Spinal cord (tissue), 9 donors: ENCODE measurements at regions not wholly inside any gene's neighbourhood (a gene's known extent, or its start where the extent isn't known, plus 50 kb on each side); places are given as distances from the start of the nearest gene placed in this dataset.

Source experiments
- DNase-seq, 6 donors: peaks; one replicate each; pipeline versions ENCODE4 v3.0.0 to v3.0.0-alpha.2; 2013 to 2015; ENCODE audit warnings: low spot score in 6 of 6, low read depth in 4 of 6
- H3K27ac ChIP-seq: one replicate; pipeline ENCODE4 v1.5.1; 2013; ENCODE audit warnings: low read depth, low read length, control low read depth
- H3K27me3 ChIP-seq: one replicate; pipeline ENCODE4 v1.6.1; 2013; ENCODE audit warnings: low read length; ENCODE audit not compliant: control insufficient read depth, insufficient read depth
- H3K36me3 ChIP-seq: one replicate; pipeline ENCODE4 v1.6.1; 2013; ENCODE audit warnings: low read length; ENCODE audit not compliant: control insufficient read depth, insufficient read depth
- H3K4me1 ChIP-seq: one replicate; pipeline ENCODE4 v1.6.1; 2013; ENCODE audit warnings: low read length; ENCODE audit not compliant: control insufficient read depth, insufficient read depth
- H3K4me3 ChIP-seq: one replicate; pipeline ENCODE4 v1.5.1; 2013; ENCODE audit warnings: low read depth, low read length, control low read depth
- H3K9me3 ChIP-seq: one replicate; pipeline ENCODE4 v1.6.1; 2013; ENCODE audit warnings: low read length; ENCODE audit not compliant: control insufficient read depth, insufficient read depth
- WGBS: methylation state at CpG from one replicate; pipeline ENCODE4 v1.1.5; 2013; ENCODE audit warnings: missing lambda C conversion rate; ENCODE audit not compliant: insufficient coverage; 5-methylcytosine and 5-hydroxymethylcytosine counted together
- donor health status: healthy.

DNA sequence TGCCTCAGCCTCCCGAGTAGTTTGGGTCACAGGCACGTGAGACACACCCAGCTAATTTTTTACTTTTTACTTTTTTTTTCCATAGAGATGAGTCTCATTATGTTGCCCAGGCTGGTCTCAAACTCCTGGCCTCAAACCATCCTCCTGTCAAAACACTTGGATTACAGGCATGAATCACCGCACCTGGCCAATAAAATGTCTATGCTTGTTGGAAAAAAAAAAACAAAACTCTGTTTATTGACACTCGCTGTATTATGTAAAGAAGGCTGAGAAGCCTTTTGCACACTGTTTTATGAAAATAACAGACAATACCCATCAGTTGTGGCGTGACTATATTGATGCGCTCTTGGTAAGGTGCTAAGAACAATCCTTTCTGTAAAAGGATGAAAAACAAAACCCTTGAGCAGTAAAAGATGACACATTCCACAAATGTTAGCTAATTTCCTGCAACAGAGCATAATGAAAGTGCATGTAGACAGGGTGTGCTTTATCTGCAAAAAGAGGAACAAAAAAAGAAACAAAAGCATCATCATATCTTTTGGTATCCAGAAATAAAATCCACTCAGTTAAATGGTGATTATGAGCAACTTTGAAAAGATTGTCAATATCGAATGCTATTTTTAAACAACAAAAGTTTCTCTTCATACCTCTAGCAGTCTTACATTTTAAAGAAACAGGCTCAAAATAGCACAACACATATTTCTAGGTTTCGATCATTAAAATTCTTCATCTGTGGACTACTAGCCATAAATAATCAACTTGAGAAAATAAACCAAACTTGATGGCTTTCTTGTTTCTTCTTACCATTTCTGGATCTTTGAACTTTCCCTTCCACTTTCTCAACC lies 108.3 kb upstream of the PHACTR1 start:
- H3K27me3 ChIP-seq: no peaks in the 10 kb centered on the region
- no peaks in the 10 kb centered on the region for H3K9me3 ChIP-seq
- H3K4me3 ChIP-seq: no peak overlapping the region
- WGBS: 77% methylated on average over 3 of the region's 8 CpGs
- H3K36me3 ChIP-seq: no peaks in the 10 kb centered on the region
- no peak overlapping the region for H3K27ac ChIP-seq
- no peak for DNase-seq
- no peaks in the 10 kb centered on the region for H3K4me1 ChIP-seq

DNA sequence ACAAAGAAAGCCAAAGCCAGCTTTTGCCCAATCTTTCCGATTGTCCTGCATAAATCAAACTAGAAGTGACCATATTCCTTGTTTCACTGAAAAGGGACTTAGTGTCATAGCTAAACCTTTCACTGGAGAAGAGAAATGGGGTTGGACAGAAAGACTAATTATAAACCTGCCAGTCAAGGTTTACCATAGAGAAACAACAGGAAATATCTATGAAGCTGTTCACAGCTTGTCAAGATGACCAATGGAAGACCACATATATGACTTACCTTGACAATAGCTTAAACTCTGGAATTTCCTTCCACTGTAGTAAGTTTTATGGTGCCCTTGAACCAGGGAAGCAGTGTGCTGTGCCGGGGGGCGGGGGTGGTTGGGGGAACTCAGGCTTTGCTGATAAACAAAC lies 107.7 kb upstream of the PHACTR1 start:
- H3K27ac ChIP-seq: no peak overlapping the region
- no peaks in the 10 kb centered on the region for H3K9me3 ChIP-seq
- no peak overlapping the region for H3K4me3 ChIP-seq
- no peaks in the 10 kb centered on the region for H3K27me3 ChIP-seq
- no peaks in the 10 kb centered on the region for H3K4me1 ChIP-seq
- H3K36me3 ChIP-seq: no peaks in the 10 kb centered on the region
- WGBS: no CpG with 5 or more reads among the region's 3 CpGs
- no peak for DNase-seq

DNA sequence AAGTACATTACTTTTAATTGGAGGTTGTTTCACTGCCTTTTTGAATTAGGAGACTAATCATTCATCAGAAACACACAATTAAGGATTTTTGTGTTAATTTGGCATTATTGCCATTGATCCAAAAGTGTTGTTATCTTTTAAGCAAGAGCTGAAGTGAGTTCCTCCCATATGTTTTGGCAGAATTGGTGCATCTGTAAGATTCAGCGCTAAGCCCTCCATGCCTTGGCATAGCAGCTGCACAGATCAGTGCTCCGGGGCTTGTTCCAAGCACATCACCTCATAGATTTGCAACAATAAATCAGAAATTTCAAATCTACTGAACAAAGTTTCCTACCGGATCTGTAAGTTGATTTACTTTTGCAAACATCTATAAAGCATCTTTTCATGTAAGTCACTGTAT lies 106.8 kb upstream of the PHACTR1 start:
- no peaks in the 10 kb centered on the region for H3K36me3 ChIP-seq
- H3K4me1 ChIP-seq: no peaks in the 10 kb centered on the region
- no peaks in the 10 kb centered on the region for H3K9me3 ChIP-seq
- no peak overlapping the region for H3K4me3 ChIP-seq
- no peaks in the 10 kb centered on the region for H3K27me3 ChIP-seq
- DNase-seq: peak in 1 of 6 donors; percentile 60
- 86% methylated on average over 1 of the region's 3 CpGs for WGBS
- H3K27ac ChIP-seq: no peak overlapping the region

DNA sequence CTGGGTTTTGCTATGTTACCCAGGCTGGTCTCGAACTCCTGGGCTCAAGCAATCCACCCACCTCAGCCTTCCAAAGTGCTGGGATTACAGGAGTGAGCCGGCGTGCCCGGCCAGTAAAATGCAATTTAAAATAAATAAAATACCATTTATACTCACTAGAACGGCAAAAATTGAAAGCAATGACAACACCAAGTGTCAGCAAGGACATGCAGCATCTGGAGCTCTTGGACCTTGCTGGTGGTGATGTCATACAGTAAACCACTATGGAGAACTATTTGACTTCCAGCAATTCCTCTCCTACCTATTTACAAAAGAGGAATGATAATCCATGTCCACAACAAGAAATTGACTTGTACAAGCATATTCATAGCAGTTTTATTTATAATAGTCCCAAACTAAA lies 105.7 kb upstream of the PHACTR1 start:
- Histone ChIP-seq H3K4me1 (no peaks in the 10 kb centered on the region), H3K9me3 (no peaks in the 10 kb centered on the region), H3K36me3 (no peaks in the 10 kb centered on the region), H3K27me3 (no peaks in the 10 kb centered on the region), H3K4me3 (no peak overlapping the region), H3K27ac (no peak overlapping the region)
- 100% methylated on average over 1 of the region's 5 CpGs for WGBS
- DNase-seq: no peak

DNA sequence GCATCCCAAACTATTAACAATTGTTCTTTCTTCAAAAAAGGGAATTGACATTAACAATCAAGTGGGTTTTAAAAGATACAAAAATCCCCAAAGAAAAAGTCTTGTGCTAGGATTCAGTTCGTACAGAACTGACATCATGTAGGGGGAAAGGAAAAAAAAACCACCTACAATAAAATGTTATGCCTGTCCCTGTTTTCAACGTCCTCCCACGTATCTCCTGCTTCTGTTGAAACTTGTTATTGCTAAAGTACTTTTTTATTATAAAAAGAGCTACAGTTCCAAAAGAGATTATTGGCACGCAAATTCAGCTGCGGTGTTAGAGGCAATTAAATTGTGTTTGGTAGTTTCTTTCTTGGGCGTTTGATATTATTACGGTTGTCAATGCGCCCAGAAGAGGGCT lies 102.8 kb upstream of the PHACTR1 start:
- DNase-seq: no peak
- H3K27ac ChIP-seq: no peak overlapping the region
- WGBS: no CpG with 5 or more reads among the region's 8 CpGs
- H3K9me3 ChIP-seq: no peaks in the 10 kb centered on the region
- no peaks in the 10 kb centered on the region for H3K27me3 ChIP-seq
- no peaks in the 10 kb centered on the region for H3K36me3 ChIP-seq
- H3K4me3 ChIP-seq: no peak overlapping the region
- H3K4me1 ChIP-seq: no peaks in the 10 kb centered on the region

DNA sequence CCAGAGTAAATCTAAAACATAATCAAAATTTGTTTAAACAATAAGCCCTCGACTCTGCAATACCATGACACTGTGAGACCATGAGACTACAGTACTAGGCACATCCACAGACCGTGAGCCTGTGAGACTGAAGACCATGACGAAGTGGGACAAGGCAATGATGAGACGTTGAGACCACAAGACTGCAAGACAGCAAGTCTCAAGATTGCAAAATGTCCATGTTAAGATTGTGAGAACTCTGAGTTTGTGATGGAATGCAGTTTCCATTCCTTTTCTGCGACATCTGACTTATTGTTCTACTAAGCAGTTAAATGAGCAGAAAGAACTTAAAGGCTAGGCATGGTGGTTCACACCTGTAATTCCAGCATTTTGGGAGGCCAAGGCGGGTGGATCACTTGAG lies 102.1 kb upstream of the PHACTR1 start:
- no peaks in the 10 kb centered on the region for H3K4me1 ChIP-seq
- no peaks in the 10 kb centered on the region for H3K27me3 ChIP-seq
- 93% methylated on average over 6 of the region's 6 CpGs for WGBS
- H3K27ac ChIP-seq: no peak overlapping the region
- no peaks in the 10 kb centered on the region for H3K9me3 ChIP-seq
- no peak overlapping the region for H3K4me3 ChIP-seq
- no peak for DNase-seq
- H3K36me3 ChIP-seq: no peaks in the 10 kb centered on the region

DNA sequence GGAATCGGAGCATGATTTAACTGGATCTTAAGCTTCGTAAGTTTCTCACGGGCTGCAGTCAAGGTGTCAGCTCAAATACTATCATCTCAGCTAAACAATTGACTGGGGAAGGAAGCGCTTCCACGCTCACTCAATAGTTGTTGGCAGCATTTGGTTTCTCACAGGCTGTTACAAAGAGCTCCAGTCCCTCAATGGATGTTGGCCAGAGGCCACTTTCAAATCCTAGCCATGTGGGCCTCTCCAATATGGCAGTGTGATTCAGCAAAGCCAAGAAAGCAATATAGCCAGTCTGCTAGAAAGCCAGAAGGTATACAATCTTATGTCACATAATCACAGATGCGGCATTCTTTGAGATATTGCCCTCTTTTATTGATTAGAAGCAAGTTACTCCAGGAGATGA lies 98.3 kb upstream of the PHACTR1 start:
- no peak overlapping the region for H3K4me3 ChIP-seq
- no peaks in the 10 kb centered on the region for H3K4me1 ChIP-seq
- H3K27ac ChIP-seq: no peak overlapping the region
- H3K9me3 ChIP-seq: no peaks in the 10 kb centered on the region
- 60% methylated on average over 2 of the region's 6 CpGs for WGBS
- no peaks in the 10 kb centered on the region for H3K36me3 ChIP-seq
- DNase-seq: peak in 2 of 6 donors; percentile 16 to 78
- no peaks in the 10 kb centered on the region for H3K27me3 ChIP-seq

DNA sequence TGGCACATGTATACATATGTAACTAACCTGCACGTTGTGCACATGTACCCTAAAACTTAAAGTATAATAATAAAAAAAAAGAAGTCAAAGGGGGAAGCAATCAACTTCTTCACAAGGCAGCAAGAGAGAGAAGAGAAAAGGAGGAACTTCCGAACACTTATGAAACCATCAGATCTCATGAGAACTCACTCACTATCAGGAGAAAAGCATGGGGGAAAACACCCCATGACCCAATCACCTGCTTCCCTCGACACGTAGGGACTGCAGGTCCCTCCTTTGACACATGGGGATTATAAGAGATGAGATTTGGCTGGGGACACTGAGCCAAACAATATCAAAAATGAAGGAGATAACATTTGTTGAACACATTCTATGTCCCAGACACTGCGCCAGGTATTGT lies 94.8 kb upstream of the PHACTR1 start:
- no peaks in the 10 kb centered on the region for H3K27me3 ChIP-seq
- WGBS: no CpG with 5 or more reads among the region's 5 CpGs

DNA sequence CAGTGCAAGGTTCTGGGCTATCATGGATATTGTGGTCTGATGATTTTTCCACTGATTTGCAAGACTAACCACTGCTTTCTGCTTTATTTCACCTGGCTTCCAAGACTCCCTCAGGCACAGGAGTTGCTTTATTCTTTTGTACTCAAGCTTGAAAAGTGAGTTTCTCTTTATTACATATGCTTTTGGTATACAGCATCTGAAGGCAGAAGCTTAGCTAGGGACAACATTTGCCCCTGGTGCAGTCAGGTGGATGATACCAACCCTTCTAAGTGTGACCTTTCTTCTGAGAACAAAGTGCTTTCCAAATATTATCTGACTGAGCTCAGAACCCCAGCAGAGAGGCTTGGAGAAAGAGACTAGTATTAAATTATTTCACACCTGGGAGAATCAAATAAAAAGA lies 94.0 kb upstream of the PHACTR1 start:
- no peak for DNase-seq
- Histone ChIP-seq H3K27me3 (no peaks in the 10 kb centered on the region), H3K4me3 (no peak overlapping the region), H3K4me1 (no peaks in the 10 kb centered on the region), H3K9me3 (no peaks in the 10 kb centered on the region), H3K36me3 (no peaks in the 10 kb centered on the region), H3K27ac (no peak overlapping the region)

More for the DNA sequence above, 94.8 kb upstream of the PHACTR1 start:
- H3K27ac ChIP-seq: no peak overlapping the region
- H3K36me3 ChIP-seq: no peaks in the 10 kb centered on the region
- H3K4me1 ChIP-seq: no peaks in the 10 kb centered on the region
- H3K4me3 ChIP-seq: no peak overlapping the region
- H3K9me3 ChIP-seq: no peaks in the 10 kb centered on the region
- DNase-seq: no peak

DNA sequence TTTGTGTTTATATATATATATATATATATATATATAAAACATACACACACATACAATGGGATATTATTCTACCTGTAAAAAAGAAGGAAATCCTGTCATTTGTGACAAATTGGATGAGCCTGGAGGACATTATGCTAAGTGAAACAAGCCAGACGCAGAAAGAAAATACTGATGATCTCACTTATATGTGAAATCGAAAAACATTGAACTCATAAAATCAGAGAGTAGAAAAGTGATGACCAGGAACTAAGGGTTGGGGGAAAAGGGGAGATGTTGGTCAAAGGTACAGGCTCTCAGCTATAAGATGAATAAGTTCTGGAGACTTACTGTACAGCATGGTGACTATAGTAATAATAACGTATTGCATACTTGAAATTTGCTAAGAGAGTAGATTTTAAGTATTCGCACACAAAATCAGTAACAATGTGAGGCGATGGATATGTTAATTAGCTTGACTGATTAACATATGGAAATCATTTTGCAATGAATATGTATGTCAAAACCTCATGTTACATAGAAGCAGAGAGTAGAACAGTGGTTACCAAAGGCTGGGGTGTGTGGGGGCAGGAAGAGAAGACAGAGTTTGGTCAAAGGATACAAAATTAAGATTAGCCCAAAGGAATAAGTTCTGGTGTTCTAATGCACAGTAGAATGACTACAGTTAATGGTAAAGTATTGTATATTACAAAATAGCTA lies 92.3 kb upstream of the PHACTR1 start:
- no peak for DNase-seq
- Histone ChIP-seq H3K27me3 (no peaks in the 10 kb centered on the region), H3K9me3 (no peaks in the 10 kb centered on the region), H3K4me3 (no peak overlapping the region), H3K4me1 (no peaks in the 10 kb centered on the region), H3K27ac (no peak overlapping the region), H3K36me3 (no peaks in the 10 kb centered on the region)
- WGBS: 87% methylated on average over 3 of the region's 5 CpGs
